Astrocyte of the spinal cord (primary cell): ENCODE measurements at regions not wholly inside any gene's neighbourhood (a gene's known extent, or its start where the extent isn't known, plus 50 kb on each side); places are given as distances from the start of the nearest gene placed in this dataset.
"Not testable (repeated sequence)": the region's sequence is repeated elsewhere in the genome, so short reads cannot be mapped to it uniquely, and the experiment has no call there.

ENCODE experiments used
- DNase-seq: peaks from one replicate; pipeline ENCODE4 v3.0.0; 2011; ENCODE audit warnings: low read depth, low spot score
- H3K4me3 ChIP-seq: 2 replicates; pipeline ENCODE4 v1.5.1; 2011; ENCODE audit warnings: low read depth, mild to moderate bottlenecking, low read length, moderate library complexity
- in situ Hi-C: cut with HindIII; loops from 2 replicates; pipeline ENCODE4 v1.10.0; 2017; ENCODE audit warnings: low sequenced_read_pairs
- TF ChIP-seq, protein P1 (sequence below): IDR thresholded peaks from 2 replicates; pipeline ENCODE4 v1.5.1; 2012; ENCODE audit warnings: low read depth, mild to moderate bottlenecking, low read length, inconsistent platforms

GRCh38 chr6:135555550-135555949 is 58.0 kb upstream of the AHI1 start:
- DNase-seq: no peak
- H3K4me3 ChIP-seq: no peak overlapping the region
- TF ChIP-seq, protein P1, sequence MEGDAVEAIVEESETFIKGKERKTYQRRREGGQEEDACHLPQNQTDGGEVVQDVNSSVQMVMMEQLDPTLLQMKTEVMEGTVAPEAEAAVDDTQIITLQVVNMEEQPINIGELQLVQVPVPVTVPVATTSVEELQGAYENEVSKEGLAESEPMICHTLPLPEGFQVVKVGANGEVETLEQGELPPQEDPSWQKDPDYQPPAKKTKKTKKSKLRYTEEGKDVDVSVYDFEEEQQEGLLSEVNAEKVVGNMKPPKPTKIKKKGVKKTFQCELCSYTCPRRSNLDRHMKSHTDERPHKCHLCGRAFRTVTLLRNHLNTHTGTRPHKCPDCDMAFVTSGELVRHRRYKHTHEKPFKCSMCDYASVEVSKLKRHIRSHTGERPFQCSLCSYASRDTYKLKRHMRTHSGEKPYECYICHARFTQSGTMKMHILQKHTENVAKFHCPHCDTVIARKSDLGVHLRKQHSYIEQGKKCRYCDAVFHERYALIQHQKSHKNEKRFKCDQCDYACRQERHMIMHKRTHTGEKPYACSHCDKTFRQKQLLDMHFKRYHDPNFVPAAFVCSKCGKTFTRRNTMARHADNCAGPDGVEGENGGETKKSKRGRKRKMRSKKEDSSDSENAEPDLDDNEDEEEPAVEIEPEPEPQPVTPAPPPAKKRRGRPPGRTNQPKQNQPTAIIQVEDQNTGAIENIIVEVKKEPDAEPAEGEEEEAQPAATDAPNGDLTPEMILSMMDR: no peak
- in situ Hi-C loops: no loop called here

DNA sequence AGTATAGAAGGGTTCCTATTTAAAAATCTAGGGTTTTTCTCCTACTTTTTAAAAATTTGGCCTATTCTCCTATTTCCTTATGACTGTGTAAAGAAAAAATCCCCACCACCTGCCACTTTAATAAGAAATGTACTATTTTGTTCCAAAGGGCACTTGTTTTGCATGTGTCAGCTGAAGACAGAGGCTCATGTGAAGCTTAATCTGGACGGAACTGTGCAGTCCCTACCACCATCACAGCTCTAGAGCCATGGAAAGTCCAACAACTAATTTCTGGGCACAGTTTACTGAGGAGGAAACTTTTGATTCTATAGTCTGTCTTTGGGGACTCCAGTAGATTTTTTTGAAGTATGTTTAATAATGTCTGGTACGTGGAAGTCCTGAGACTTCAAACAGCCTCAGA is 60.0 kb upstream of the AHI1 start:
- H3K4me3 ChIP-seq: no peak overlapping the region
- in situ Hi-C loops: no loop called here
- no peak for DNase-seq
- TF ChIP-seq, protein P1: no peak

DNA sequence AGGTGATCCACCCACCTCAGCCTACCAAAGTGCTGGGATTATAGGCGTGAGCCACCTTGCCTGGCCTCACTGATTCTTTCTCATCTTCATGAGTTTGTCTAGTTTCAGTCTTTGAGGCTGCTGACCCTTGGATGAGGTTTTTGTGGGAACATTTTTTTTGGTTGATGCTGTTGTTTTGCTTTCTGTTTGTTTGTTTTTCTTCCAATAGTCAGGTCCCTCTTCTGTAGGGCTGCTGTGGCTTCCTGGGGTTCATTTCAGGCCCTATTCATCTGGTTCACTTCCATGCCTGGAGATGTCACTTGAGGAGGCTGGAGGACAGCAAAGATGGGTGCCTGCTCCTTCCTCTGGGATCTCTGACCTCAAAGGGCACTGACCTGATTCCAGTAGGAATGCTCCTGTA is 68.1 kb upstream of the AHI1 start:
- peak; percentile 13 for DNase-seq
- H3K4me3 ChIP-seq, in situ Hi-C loops: not testable (repeated sequence)

GRCh38 chr6:135566311-135567068 is 69.0 kb upstream of the AHI1 start:
- TF ChIP-seq, protein P1: no peak
- H3K4me3 ChIP-seq: no peak overlapping the region
- in situ Hi-C loops: no loop called here
- no peak for DNase-seq

GRCh38 chr6:135567375-135568083 is 70.0 kb upstream of the AHI1 start:
- TF ChIP-seq, protein P1: no peak
- DNase-seq: no peak
- in situ Hi-C loops: no loop called here
- no peak overlapping the region for H3K4me3 ChIP-seq

DNA sequence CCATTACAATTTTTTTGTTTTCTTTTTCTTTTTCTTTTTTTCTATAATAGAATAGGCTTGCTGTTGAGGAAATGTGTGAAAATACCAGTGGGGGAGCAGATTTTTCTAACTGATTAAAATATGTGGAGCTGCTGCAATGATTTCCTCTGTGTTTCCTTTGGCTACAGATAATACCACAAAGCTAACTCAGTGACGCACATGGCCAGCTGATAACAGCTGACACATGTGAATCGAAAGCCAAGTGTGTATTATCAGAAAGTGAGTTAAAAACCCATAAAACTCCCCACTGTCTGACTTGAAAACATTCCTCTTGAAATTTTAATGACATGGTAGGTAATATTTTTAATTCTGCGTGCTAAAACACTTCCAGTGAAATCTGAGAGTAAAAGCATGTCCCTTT is 70.8 kb upstream of the AHI1 start:
- no peak overlapping the region for H3K4me3 ChIP-seq
- in situ Hi-C loops: no loop called here
- TF ChIP-seq, protein P1: no peak
- peak; percentile 91 for DNase-seq

GRCh38 chr6:135572051-135572450 is 74.5 kb upstream of the AHI1 start:
- in situ Hi-C loops: no loop called here
- TF ChIP-seq, protein P1: no peak
- DNase-seq: no peak
- no peak overlapping the region for H3K4me3 ChIP-seq
